RWPE2 (cell line): ENCODE measurements at regions not wholly inside any gene's neighbourhood (a gene's known extent, or its start where the extent isn't known, plus 50 kb on each side); places are given as distances from the start of the nearest gene placed in this dataset.
A peak's percentile ranks its signal among the peaks of the same experiment; 100 is the strongest.

Source experiments
- ATAC-seq: fragments of 200-7000 bp; cut with Tn5 transposase; 3 replicates; pipeline ENCODE4 v1.9.1; 2021; ENCODE audit warnings: low read depth
- DNase-seq: peaks from one replicate; pipeline ENCODE4 v3.0.0-alpha.2; 2020; ENCODE audit warnings: low spot score
- H3K27ac ChIP-seq: fragments of 450-650 bp; 2 replicates; pipeline ENCODE4 v1.5.1; 2017; ENCODE audit warnings: mild to moderate bottlenecking; ENCODE audit not compliant: poor library complexity, severe bottlenecking
- H3K27me3 ChIP-seq: fragments of 250-450 bp; sonication (Bioruptor Pico); 2 replicates; pipeline ENCODE4 v1.5.1; 2021; ENCODE audit warnings: mild to moderate bottlenecking, moderate library complexity; ENCODE audit not compliant: insufficient read depth, poor library complexity, severe bottlenecking
- H3K36me3 ChIP-seq: fragments of 250-450 bp; sonication (Bioruptor Pico); 2 replicates; pipeline ENCODE4 v1.5.1; 2020; ENCODE audit warnings: low read depth, mild to moderate bottlenecking, moderate library complexity
- H3K4me1 ChIP-seq: fragments of 250-450 bp; sonication (Bioruptor Pico); 2 replicates; pipeline ENCODE4 v1.5.1; 2021; ENCODE audit warnings: mild to moderate bottlenecking, moderate library complexity; ENCODE audit not compliant: insufficient read depth, poor library complexity, severe bottlenecking
- H3K4me3 ChIP-seq: fragments of 250-450 bp; sonication (Bioruptor Pico); 2 replicates; pipeline ENCODE4 v1.5.1; 2021; ENCODE audit warnings: mild to moderate bottlenecking, moderate library complexity; ENCODE audit not compliant: severe bottlenecking
- H3K9me3 ChIP-seq: fragments of 250-450 bp; sonication (Bioruptor Pico); 2 replicates; pipeline ENCODE4 v1.5.1; 2021; ENCODE audit warnings: mild to moderate bottlenecking, moderate library complexity; ENCODE audit not compliant: severe bottlenecking
- CTCF ChIP-seq: fragments of 450-650 bp; IDR thresholded peaks from one replicate; pipeline ENCODE4 v1.5.1; 2017; ENCODE audit warnings: mild to moderate bottlenecking, moderate library complexity; ENCODE audit not compliant: poor library complexity, severe bottlenecking

GRCh38 chr11:23502826-23503225 lies 642.6 kb upstream of the CCDC179 start:
- Histone ChIP-seq H3K27ac (no peak overlapping the region), H3K36me3 (no peaks in the 10 kb centered on the region), H3K4me3 (no peak overlapping the region), H3K9me3 (no peaks in the 10 kb centered on the region), H3K27me3 (no peaks in the 10 kb centered on the region), H3K4me1 (no peaks in the 10 kb centered on the region)
- no peak for DNase-seq
- no peak for TF ChIP-seq CTCF
- ATAC-seq, result no peak

- H3K27ac ChIP-seq, result no peak overlapping the region
- no peaks in the 10 kb centered on the region for H3K9me3 ChIP-seq
- no peak overlapping the region for H3K4me3 ChIP-seq
- ATAC-seq (peak; percentile 79), DNase-seq (no peak)
- H3K36me3 ChIP-seq, result no peaks in the 10 kb centered on the region
- TF ChIP-seq CTCF, result no peak
- H3K27me3 ChIP-seq, result no peaks in the 10 kb centered on the region
- no peaks in the 10 kb centered on the region for H3K4me1 ChIP-seq
These were observed 648.7 kb upstream of the CCDC179 start for GRCh38 chr11:23509023-23509422.

GRCh38 chr11:23509821-23510220 lies 649.5 kb upstream of the CCDC179 start:
- DNase-seq, result no peak
- no peaks in the 10 kb centered on the region for H3K4me1 ChIP-seq
- no peaks in the 10 kb centered on the region for H3K9me3 ChIP-seq
- H3K27ac ChIP-seq, result no peak overlapping the region
- H3K27me3 ChIP-seq, result no peaks in the 10 kb centered on the region
- no peak for TF ChIP-seq CTCF
- no peak overlapping the region for H3K4me3 ChIP-seq
- H3K36me3 ChIP-seq, result no peaks in the 10 kb centered on the region
- no peak for ATAC-seq

GRCh38 chr11:23519194-23519593 lies 658.9 kb upstream of the CCDC179 start:
- peaks cover 3% of the 10 kb centered on the region for H3K27me3 ChIP-seq
- DNase-seq, result no peak
- TF ChIP-seq CTCF, result no peak
- no peak for ATAC-seq
- H3K9me3 ChIP-seq, result no peaks in the 10 kb centered on the region
- H3K27ac ChIP-seq, result no peak overlapping the region
- H3K4me3 ChIP-seq, result no peak overlapping the region
- no peaks in the 10 kb centered on the region for H3K4me1 ChIP-seq
- no peaks in the 10 kb centered on the region for H3K36me3 ChIP-seq

DNA sequence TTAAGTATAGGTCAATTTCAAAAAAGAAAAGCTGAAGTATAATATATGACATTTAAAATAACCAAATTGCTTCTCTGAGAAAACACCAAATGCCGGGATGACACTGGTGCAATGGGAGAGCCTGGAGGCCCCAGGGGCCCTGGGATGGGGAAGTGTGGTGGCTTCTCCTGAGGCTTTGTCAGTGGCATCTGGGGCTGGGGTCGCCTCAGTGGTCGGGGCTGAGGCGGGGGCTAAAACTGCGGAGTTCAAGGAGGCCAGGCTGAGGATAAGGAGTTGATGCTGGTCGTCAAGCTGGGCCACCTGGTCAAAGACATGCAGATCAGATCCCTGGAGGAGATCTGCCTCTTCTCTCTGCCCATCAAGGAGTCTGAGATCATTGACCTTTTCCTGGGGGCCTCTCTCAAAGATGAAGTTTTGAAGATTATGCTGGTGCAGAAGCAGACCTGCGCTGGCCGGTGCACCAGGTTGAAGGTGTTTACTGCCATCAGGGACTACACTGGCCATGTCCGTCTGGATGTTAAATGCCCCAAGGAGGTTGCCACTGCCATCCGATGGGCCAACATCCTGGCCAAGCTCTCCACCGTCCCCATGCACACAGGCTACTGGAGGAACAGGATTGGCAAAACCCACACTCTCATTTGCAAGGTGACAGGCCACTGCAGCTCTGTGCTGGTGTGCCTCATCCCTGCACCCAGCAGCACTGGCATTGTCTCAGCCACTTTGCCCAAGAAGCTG lies 660.1 kb upstream of the CCDC179 start:
- DNase-seq (no peak), ATAC-seq (no peak)
- no peak for TF ChIP-seq CTCF
- Histone ChIP-seq H3K4me3 (no peak overlapping the region), H3K27ac (no peak overlapping the region), H3K4me1 (no peaks in the 10 kb centered on the region), H3K27me3 (peaks cover 3% of the 10 kb centered on the region), H3K9me3 (no peaks in the 10 kb centered on the region), H3K36me3 (no peaks in the 10 kb centered on the region)
